ENCODE measurements at regions not wholly inside any gene's neighbourhood (a gene's known extent, or its start where the extent isn't known, plus 50 kb on each side); places are given as distances from the start of the nearest gene placed in this dataset.
"Not testable (repeated sequence)": the region's sequence is repeated elsewhere in the genome, so short reads cannot be mapped to it uniquely, and the experiment has no call there.

GRCh38 chr4:102397056-102397455 lies 51.8 kb upstream of the SLC39A8 start:
- DNase-seq: not testable (repeated sequence)

GRCh38 chr4:102399021-102399420 lies 53.7 kb upstream of the SLC39A8 start:
- no peak for DNase-seq

GRCh38 chr4:102400898-102401297 lies 55.6 kb upstream of the SLC39A8 start:
- no peak for DNase-seq

GRCh38 chr4:102402223-102402622 lies 56.9 kb upstream of the SLC39A8 start:
- no peak for DNase-seq

DNA sequence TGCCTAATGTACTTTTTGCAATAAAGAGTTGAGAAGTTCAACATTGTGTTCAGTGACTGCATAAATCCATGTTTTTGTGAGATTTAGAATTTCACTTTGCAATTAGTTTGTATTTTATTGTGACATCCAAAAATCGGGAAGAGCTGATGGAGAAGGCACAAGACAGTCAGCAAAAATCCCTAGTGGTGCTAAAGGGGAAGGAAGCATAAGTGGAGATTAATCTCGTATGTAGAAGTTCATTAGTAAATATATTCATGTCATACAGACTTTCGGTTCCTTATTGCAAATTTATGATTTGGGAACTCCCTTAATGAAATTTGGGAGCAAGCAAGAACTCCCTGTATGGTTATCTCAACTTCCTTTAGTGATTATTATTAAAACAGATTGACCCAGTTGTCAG lies 57.8 kb upstream of the SLC39A8 start:
- no peak for DNase-seq

DNA sequence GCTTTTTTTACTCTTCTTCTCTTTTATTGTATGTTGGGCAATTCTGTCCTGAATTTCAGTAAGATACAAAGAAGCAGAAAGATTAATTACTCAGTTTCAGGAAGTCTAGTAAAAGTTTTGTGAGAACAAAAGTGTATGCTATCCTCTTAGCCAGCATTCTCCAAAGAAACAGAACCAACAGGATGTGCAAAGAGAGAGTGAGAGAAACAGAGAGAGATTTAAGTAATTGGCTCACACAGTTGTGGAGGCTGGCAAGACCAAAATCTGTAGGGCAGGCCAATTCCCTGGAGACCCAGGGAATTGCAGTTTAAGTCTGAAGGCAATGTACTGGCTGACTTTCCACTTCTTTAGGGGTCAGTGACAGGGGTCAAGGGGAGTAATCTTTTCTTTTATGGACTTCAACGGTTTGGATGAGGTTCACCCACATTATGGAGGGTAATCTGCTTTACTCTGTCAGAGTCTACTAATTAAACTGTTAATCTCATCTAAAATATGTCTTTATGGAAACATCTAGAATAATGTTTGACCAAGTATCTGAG lies 59.2 kb upstream of the SLC39A8 start:
- DNase-seq: no peak

DNA sequence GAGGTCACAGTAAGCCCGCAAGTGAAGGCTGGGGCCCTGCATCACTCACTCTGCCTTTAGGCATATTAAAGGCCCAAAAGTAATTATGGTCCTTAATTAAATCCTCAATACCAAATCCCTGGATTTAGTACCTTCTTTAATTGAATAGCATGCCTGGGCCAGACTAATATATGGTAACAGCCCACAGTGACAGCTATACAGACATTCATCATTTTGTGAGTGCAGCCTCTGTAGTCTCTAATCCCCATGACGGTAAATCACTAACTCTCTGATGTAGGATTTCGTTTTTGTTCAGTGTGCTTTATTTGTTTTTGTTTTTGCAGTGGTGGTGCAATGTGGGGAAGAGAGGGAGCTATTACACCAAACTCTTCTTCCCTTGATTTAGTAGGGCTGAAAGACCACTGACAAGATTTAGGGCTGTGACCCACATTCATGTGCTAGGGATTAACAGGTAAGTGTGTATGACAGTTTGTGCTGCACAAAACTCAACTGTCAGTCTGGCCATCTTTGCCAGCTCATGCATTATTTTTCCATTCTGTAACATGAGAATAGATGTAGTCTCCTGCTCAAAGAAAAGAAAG lies 60.6 kb upstream of the SLC39A8 start:
- DNase-seq: no peak

GRCh38 chr4:102410884-102411283 lies 65.6 kb upstream of the SLC39A8 start:
- not testable (repeated sequence) for DNase-seq

DNA sequence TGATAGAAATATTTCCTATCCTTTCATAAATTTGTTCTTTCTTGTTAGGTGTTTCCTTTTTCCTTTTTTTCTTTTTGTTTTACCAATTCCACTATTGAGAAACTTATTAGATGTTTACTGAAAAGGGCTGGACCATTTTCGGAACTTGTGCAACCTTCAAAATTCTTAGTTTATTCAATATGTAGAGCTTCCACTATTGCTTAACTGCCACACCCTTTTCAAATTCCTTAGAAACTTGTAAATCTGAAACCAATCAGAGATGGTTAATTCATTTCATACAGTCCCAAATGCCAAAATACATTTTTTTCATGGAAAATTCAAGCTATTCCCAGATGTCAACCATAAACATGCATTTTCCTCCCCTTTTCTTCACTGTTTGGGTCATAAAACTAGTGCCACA lies 66.1 kb upstream of the SLC39A8 start:
- DNase-seq: no peak

DNA sequence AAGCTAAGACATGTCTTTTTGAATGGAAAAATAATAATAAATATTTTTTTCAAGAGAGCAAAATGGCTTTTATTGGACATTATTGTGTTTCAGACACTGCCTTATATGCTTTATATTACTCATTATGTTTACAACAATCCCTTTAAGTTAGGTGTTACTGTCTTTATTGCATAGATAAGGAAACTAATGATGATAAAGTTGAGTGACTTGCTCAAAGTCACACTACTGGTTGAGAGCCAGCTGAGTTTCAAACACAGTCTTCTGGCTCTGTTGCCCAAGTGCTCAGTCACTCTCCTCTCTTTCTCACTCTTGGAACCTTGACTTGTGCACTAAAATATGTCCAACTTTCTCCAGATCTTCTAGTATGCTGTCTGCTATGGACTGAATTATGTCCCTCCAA lies 71.5 kb upstream of the SLC39A8 start:
- DNase-seq: no peak

GRCh38 chr4:102420563-102421398 lies 75.5 kb upstream of the SLC39A8 start:
- no peak for DNase-seq

DNA sequence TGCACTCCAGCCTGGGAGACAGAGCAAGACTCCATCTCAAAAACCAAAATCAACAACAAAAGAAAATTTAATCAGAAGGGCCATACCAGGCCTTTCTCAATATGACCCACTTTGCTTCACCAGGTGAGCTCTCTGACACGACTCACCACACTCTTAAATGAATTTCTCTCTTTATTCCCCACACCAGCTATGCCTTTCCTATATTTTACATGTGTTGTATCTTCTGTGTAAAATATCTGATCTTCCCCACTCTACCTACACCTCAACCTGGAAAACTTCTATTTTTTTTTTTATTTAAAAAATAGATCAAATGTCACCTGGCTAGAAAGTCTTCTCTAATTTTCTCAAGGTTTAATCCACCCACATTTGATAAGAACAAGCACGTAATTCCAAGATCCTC lies 77.6 kb upstream of the SLC39A8 start:
- no peak for DNase-seq

DNA sequence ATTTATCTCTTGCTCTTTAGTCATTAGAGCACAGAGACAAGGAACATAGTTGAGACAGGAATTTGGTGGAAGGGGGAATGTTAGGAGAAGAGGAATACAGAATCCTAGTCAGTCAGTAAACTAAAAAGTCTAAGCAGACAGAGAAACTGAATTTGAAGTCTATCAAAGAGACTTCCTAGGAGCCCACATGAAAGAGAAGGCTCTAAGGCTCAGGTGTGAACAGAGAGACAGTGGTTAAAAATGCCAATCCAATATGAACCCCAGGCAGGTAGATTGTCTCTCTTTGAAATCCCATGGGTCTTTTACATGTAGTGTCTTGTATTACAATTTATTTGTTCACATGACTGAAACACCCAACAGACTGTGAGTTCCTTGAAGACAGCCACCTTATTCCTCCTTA lies 77.8 kb upstream of the NFKB1 start:
- DNase-seq: no peak

- no peak for DNase-seq
These were observed 73.7 kb upstream of the NFKB1 start for GRCh38 chr4:102427371-102427998.

GRCh38 chr4:102428122-102428521 lies 73.0 kb upstream of the NFKB1 start:
- no peak for DNase-seq

GRCh38 chr4:102429553-102429952 lies 71.6 kb upstream of the NFKB1 start:
- DNase-seq: no peak

GRCh38 chr4:102430461-102430910 lies 70.7 kb upstream of the NFKB1 start:
- DNase-seq: no peak

DNA sequence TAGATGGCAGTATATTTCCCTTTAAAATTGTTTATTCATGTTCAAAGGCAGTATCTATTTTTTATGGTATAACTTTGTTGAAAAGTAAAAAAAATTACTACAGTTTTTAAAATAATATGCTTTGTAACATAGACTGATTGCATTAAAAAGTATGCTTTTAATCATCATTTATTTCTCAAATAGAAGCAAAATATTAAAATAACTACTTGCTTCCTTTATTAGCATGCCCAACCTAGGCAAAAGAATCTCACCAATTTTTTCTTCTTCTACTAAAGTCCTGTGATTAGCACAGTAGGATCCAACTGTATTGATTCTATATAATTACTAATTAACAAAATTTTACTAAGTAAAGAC lies 69.6 kb upstream of the NFKB1 start:
- no peak for DNase-seq

GRCh38 chr4:102437111-102437510 lies 64.0 kb upstream of the NFKB1 start:
- no peak for DNase-seq

DNA sequence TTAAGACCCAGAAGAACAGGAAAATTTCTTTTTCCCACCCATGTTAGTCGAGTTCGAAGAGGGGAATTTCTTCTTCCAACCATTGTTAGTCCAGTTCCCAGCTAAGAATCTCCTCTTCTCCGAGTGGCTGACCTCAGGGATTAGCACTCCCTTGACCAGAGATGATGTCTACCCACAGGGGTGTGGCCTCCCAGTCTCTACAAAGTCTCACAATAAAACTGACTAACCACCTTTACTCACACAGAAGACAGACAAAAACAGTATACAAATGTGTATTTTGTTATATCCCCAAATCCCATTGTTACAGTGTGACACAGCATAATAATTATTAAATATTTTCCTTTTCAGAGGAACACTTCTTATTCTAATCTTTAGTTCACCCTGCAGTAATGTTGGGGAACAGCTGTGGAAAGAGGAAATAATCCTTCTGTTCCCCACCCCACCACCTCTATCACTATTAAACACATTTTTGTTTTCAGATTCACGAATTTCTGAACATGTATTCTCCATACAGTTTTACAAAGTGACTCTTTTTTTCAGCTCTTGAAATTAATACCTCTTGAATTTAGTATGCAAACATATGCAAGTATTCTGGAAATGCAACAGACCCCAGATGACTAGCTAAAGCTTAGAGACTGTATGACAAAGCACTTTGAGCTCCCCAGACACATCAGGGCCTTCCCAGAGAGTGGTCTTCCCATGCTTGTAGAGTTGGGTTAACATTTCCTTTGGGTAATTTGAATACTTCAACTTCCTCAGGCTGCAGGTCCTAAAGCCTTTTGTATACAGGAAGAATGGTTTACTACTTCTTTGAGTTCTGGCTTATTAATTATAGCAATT lies 62.5 kb upstream of the NFKB1 start:
- no peak for DNase-seq

GRCh38 chr4:102439236-102439614 lies 61.9 kb upstream of the NFKB1 start:
- DNase-seq: no peak

DNA sequence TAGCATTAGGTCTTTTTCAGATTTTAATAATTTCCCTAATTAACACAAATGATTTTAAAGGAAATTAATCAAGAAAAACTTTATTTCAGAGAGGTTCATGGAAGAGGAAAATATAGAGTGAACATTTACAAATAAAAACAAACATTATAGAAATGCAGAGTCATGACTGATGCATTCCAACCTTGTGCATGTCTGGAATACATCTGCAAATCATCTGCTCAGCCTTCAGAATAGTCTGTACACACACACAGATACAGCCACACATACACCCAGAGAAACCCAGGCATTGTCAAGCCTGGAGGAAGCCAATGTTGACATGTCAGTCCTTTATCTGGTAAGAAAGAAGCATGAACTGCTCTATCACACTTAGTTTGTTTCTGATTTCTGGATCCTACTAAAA lies 61.3 kb upstream of the NFKB1 start:
- DNase-seq: no peak

- DNase-seq: no peak
These were observed 60.7 kb upstream of the NFKB1 start for GRCh38 chr4:102440498-102440897.

Measured in NCI-H774 (cell line).